Esophagus squamous epithelium (tissue), 4 donors: ENCODE measurements at regions not wholly inside any gene's neighbourhood (a gene's known extent, or its start where the extent isn't known, plus 50 kb on each side); places are given as distances from the start of the nearest gene placed in this dataset.

ENCODE experiments used
- POLR2A ChIP-seq, 4 donors: fragments of 450-650 bp; IDR thresholded peaks; one replicate each; pipeline ENCODE4 v1.6.1; 2017; ENCODE audit warnings: antibody characterized with exemption in 4 of 4, mild to moderate bottlenecking in 4 of 4, moderate library complexity in 3 of 4
- TF ChIP-seq, protein P1 (sequence below), 6 experiments: fragments of 450-650 bp in 4 of 6; fragments of 200-600 bp in 2 of 6; sonication (generic) in 2 of 6; IDR thresholded peaks; one replicate each; pipeline ENCODE4 v1.5.1; 2016 to 2019; ENCODE audit warnings: antibody characterized with exemption in 6 of 6, mild to moderate bottlenecking in 4 of 6, moderate library complexity in 4 of 6

DNA sequence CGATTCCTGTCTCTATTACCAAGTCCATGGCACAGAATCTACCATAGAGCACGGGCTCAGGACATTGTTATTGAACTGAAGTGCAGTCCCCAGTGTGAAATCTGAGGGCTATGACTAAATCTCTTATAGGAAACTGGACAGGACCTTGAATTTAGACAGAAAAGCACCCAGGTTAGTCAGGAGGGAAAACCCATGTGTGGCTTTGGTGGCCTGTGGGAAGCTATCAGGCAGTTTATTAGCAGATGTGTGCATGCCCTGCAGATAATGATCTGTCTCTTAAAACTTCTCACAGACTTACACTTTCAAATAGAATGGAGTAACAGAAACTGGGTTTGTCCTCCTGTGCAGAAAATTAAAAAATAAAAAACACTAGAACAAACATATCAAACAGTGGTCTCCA is 610.0 kb upstream of the RAB6C start:
- no peak for TF ChIP-seq POLR2A (IDR thresholded peaks at IDR 0.05)
- TF ChIP-seq, protein P1, sequence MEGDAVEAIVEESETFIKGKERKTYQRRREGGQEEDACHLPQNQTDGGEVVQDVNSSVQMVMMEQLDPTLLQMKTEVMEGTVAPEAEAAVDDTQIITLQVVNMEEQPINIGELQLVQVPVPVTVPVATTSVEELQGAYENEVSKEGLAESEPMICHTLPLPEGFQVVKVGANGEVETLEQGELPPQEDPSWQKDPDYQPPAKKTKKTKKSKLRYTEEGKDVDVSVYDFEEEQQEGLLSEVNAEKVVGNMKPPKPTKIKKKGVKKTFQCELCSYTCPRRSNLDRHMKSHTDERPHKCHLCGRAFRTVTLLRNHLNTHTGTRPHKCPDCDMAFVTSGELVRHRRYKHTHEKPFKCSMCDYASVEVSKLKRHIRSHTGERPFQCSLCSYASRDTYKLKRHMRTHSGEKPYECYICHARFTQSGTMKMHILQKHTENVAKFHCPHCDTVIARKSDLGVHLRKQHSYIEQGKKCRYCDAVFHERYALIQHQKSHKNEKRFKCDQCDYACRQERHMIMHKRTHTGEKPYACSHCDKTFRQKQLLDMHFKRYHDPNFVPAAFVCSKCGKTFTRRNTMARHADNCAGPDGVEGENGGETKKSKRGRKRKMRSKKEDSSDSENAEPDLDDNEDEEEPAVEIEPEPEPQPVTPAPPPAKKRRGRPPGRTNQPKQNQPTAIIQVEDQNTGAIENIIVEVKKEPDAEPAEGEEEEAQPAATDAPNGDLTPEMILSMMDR (IDR thresholded peaks at IDR 0.05) = no peak
